ENCODE measurements at regions not wholly inside any gene's neighbourhood (a gene's known extent, or its start where the extent isn't known, plus 50 kb on each side); places are given as distances from the start of the nearest gene placed in this dataset.

- H3K9me3 ChIP-seq (ENCODE audit: low read length), result no peaks in the 10 kb centered on the region
- no peaks in the 10 kb centered on the region for H3K9me2 ChIP-seq (ENCODE audit: insufficient read depth, low read length)
- TF ChIP-seq SMC3 (conservative IDR thresholded peaks at IDR 0.05; ENCODE audit: poor library complexity) (no peak), RAD21 (conservative IDR thresholded peaks at IDR 0.05) (no peak), POLR2AphosphoS5 (IDR thresholded peaks at IDR 0.05) (no peak), EP300 (conservative IDR thresholded peaks at IDR 0.05; ENCODE audit: poor library complexity, severe bottlenecking) (no peak), MXI1 (conservative IDR thresholded peaks at IDR 0.05; ENCODE audit: poor library complexity, severe bottlenecking) (no peak), TAF1 (IDR thresholded peaks at IDR 0.05; ENCODE audit: low read depth) (no peak), CTCF (IDR thresholded peaks at IDR 0.05; ENCODE audit: poor library complexity, severe bottlenecking) (no peak), REST (IDR thresholded peaks at IDR 0.05; ENCODE audit: borderline replicate concordance) (no peak), EZH2 (IDR thresholded peaks at IDR 0.05; ENCODE audit: borderline replicate concordance, insufficient read depth, low read length, poor library complexity, severe bottlenecking) (no peak)
- no peaks in the 10 kb centered on the region for H3F3A ChIP-seq (ENCODE audit: insufficient read depth, low read length, poor library complexity, severe bottlenecking)
- no peaks in the 10 kb centered on the region for H3K27me3 ChIP-seq (ENCODE audit: insufficient read depth, low read depth, low read length)
- no peak overlapping the region for H3K4me3 ChIP-seq (ENCODE audit: low read length)
- no peaks in the 10 kb centered on the region for H3K79me2 ChIP-seq (replicated peaks; ENCODE audit: insufficient read depth, low read length)
- H3K9ac ChIP-seq (ENCODE audit: low read length), result no peak overlapping the region
- H3K36me3 ChIP-seq (ENCODE audit: insufficient read depth, low read length), result no peaks in the 10 kb centered on the region
- H2AFZ ChIP-seq (ENCODE audit: low read depth, low read length), result no peak overlapping the region
- no peak overlapping the region for H3K27ac ChIP-seq (ENCODE audit: low read length)
- H3K4me2 ChIP-seq (ENCODE audit: low read length), result no peak overlapping the region
- no peaks in the 10 kb centered on the region for H4K20me1 ChIP-seq (ENCODE audit: insufficient read depth)
Measured at GRCh38 chr12:41905073-41905758, 239.5 kb downstream of the GXYLT1 start.

- no peaks in the 10 kb centered on the region for H3F3A ChIP-seq (ENCODE audit: insufficient read depth, low read length, poor library complexity, severe bottlenecking)
- H3K4me2 ChIP-seq (ENCODE audit: low read length), result no peak overlapping the region
- H3K27me3 ChIP-seq (ENCODE audit: insufficient read depth, low read depth, low read length), result no peaks in the 10 kb centered on the region
- no peak overlapping the region for H3K9ac ChIP-seq (ENCODE audit: low read length)
- H2AFZ ChIP-seq (ENCODE audit: low read depth, low read length), result no peak overlapping the region
- no peaks in the 10 kb centered on the region for H3K36me3 ChIP-seq (ENCODE audit: insufficient read depth, low read length)
- H3K9me2 ChIP-seq (ENCODE audit: insufficient read depth, low read length), result no peaks in the 10 kb centered on the region
- no peaks in the 10 kb centered on the region for H4K20me1 ChIP-seq (ENCODE audit: insufficient read depth)
- no peaks in the 10 kb centered on the region for H3K79me2 ChIP-seq (replicated peaks; ENCODE audit: insufficient read depth, low read length)
- peak overlapping the region; percentile 24 for H3K4me3 ChIP-seq (ENCODE audit: low read length)
- H3K27ac ChIP-seq (ENCODE audit: low read length), result peak overlapping the region; percentile 63
- H3K9me3 ChIP-seq (ENCODE audit: low read length), result no peaks in the 10 kb centered on the region
- no peak for TF ChIP-seq SMC3 (conservative IDR thresholded peaks at IDR 0.05; ENCODE audit: poor library complexity)
- no peak for TF ChIP-seq RAD21 (conservative IDR thresholded peaks at IDR 0.05)
- TF ChIP-seq REST (IDR thresholded peaks at IDR 0.05; ENCODE audit: borderline replicate concordance), result no peak
- peak; percentile 70 for TF ChIP-seq POLR2AphosphoS5 (IDR thresholded peaks at IDR 0.05)
- TF ChIP-seq MXI1 (conservative IDR thresholded peaks at IDR 0.05; ENCODE audit: poor library complexity, severe bottlenecking), result no peak
- peak; percentile 82 for TF ChIP-seq EP300 (conservative IDR thresholded peaks at IDR 0.05; ENCODE audit: poor library complexity, severe bottlenecking)
- no peak for TF ChIP-seq EZH2 (IDR thresholded peaks at IDR 0.05; ENCODE audit: borderline replicate concordance, insufficient read depth, low read length, poor library complexity, severe bottlenecking)
Measured at GRCh38 chr12:41904041-41904440, 240.6 kb downstream of the GXYLT1 start.

Measured in neural cell (in vitro differentiated cells).